ENCODE measurements at regions not wholly inside any gene's neighbourhood (a gene's known extent, or its start where the extent isn't known, plus 50 kb on each side); places are given as distances from the start of the nearest gene placed in this dataset.

GRCh38 chr22:34161431-34162123 lies 241.3 kb upstream of the LARGE1 start:
- no peaks in the 10 kb centered on the region for H3K27me3 ChIP-seq (ENCODE audit: control insufficient read depth, extremely low read depth, insufficient read depth, low read length)
- H3K4me2 ChIP-seq (ENCODE audit: control insufficient read depth, extremely low read depth, insufficient read depth, low read depth, low read length), result no peak overlapping the region
- FAIRE-seq (no peak), DNase-seq (ENCODE audit: low read depth, low spot score) (no peak)
- H3K9me3 ChIP-seq (ENCODE audit: control insufficient read depth, low read depth, low read length), result no peaks in the 10 kb centered on the region
- no peaks in the 10 kb centered on the region for H4K20me1 ChIP-seq (ENCODE audit: control insufficient read depth, extremely low read depth, insufficient read depth, low read length)
- no peaks in the 10 kb centered on the region for H3K36me3 ChIP-seq (ENCODE audit: control insufficient read depth in 2 of 2, extremely low read depth in 1 of 2, insufficient read depth in 2 of 2, low read length in 2 of 2)
- dilution Hi-C loops (cut with MboI; ENCODE audit: extremely low pct_ligation_motif_present, low sequenced_read_pairs), result no loop called here
- H3K27ac ChIP-seq (ENCODE audit: control insufficient read depth, insufficient read depth, low read length), result no peak overlapping the region
- no peak overlapping the region for H2AFZ ChIP-seq (ENCODE audit: control insufficient read depth, low read length)
- no peaks in the 10 kb centered on the region for H3K4me1 ChIP-seq (ENCODE audit: control insufficient read depth, extremely low read depth, insufficient read depth, low read length)
- H3K79me2 ChIP-seq (ENCODE audit: control insufficient read depth, insufficient read depth, low read length), result no peaks in the 10 kb centered on the region
- H3K9ac ChIP-seq (ENCODE audit: control insufficient read depth, extremely low read depth, insufficient read depth, low read length), result no peak overlapping the region
- H3K4me3 ChIP-seq (ENCODE audit: control insufficient read depth in 2 of 3, extremely low read depth in 1 of 3, insufficient read depth in 2 of 3, low read depth in 1 of 3, low read length in 3 of 3), result no peak overlapping the region
- TF ChIP-seq CTCF (optimal IDR thresholded peaks at IDR 0.05 in 1 of 3, IDR thresholded peaks at IDR 0.05 in 1 of 3, conservative IDR thresholded peaks at IDR 0.05 in 1 of 3; ENCODE audit: extremely low read depth in 1 of 3, insufficient read depth in 2 of 3, low read length in 3 of 3) (no peak), EZH2 (IDR thresholded peaks at IDR 0.05; ENCODE audit: low read length) (no peak)
- no peaks in the 10 kb centered on the region for H3K9me1 ChIP-seq (ENCODE audit: control insufficient read depth, extremely low read depth, insufficient read depth, low read length)

- dilution Hi-C loops (cut with MboI; ENCODE audit: extremely low pct_ligation_motif_present, low sequenced_read_pairs), result no loop called here
- Histone ChIP-seq H2AFZ (ENCODE audit: control insufficient read depth, low read length) (no peak overlapping the region), H3K9ac (ENCODE audit: control insufficient read depth, extremely low read depth, insufficient read depth, low read length) (no peak overlapping the region), H3K4me1 (ENCODE audit: control insufficient read depth, extremely low read depth, insufficient read depth, low read length) (no peaks in the 10 kb centered on the region), H3K9me1 (ENCODE audit: control insufficient read depth, extremely low read depth, insufficient read depth, low read length) (no peaks in the 10 kb centered on the region), H3K27me3 (ENCODE audit: control insufficient read depth, extremely low read depth, insufficient read depth, low read length) (no peaks in the 10 kb centered on the region), H3K4me2 (ENCODE audit: control insufficient read depth, extremely low read depth, insufficient read depth, low read depth, low read length) (no peak overlapping the region), H3K9me3 (ENCODE audit: control insufficient read depth, low read depth, low read length) (no peaks in the 10 kb centered on the region), H3K4me3 (ENCODE audit: control insufficient read depth in 2 of 3, extremely low read depth in 1 of 3, insufficient read depth in 2 of 3, low read depth in 1 of 3, low read length in 3 of 3) (no peak overlapping the region), H4K20me1 (ENCODE audit: control insufficient read depth, extremely low read depth, insufficient read depth, low read length) (no peaks in the 10 kb centered on the region), H3K27ac (ENCODE audit: control insufficient read depth, insufficient read depth, low read length) (no peak overlapping the region), H3K36me3 (ENCODE audit: control insufficient read depth in 2 of 2, extremely low read depth in 1 of 2, insufficient read depth in 2 of 2, low read length in 2 of 2) (no peaks in the 10 kb centered on the region), H3K79me2 (ENCODE audit: control insufficient read depth, insufficient read depth, low read length) (no peaks in the 10 kb centered on the region)
- no peak for TF ChIP-seq CTCF (optimal IDR thresholded peaks at IDR 0.05 in 1 of 3, IDR thresholded peaks at IDR 0.05 in 1 of 3, conservative IDR thresholded peaks at IDR 0.05 in 1 of 3; ENCODE audit: extremely low read depth in 1 of 3, insufficient read depth in 2 of 3, low read length in 3 of 3)
- no peak for TF ChIP-seq EZH2 (IDR thresholded peaks at IDR 0.05; ENCODE audit: low read length)
- DNase-seq (ENCODE audit: low read depth, low spot score), result no peak
- FAIRE-seq, result no peak
Measured at GRCh38 chr22:34198976-34199375, 278.7 kb upstream of the LARGE1 start.

Data from keratinocyte (primary cell).